ENCODE measurements at regions not wholly inside any gene's neighbourhood (a gene's known extent, or its start where the extent isn't known, plus 50 kb on each side); places are given as distances from the start of the nearest gene placed in this dataset.

DNA sequence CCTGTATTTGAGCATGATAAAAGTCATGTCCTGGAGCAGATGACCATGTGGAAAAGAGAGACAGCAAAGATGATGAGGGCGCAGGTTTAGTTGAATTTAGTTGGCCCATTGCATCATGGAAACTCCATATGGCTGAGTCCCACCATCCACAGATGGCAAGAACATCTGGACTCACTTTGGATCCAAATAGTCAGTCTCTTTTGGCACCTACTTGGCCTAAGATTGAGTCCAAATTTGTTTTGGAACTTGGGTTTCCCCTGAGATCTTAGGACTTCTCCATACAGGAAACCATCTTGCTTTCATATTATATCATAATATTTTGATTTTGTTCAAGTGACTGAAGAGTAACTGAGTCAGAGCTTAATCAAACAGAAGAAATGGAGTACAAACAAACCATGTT is 217.5 kb downstream of the DRD1 start:
- H2BK15ac ChIP-seq (ENCODE audit: low read depth, low read length) = no peak overlapping the region
- no peak overlapping the region for H2BK120ac ChIP-seq (ENCODE audit: low read depth, low read length)
- H3K4me2 ChIP-seq (ENCODE audit: low read depth, low read length) = no peak overlapping the region
- no peak overlapping the region for H3K27ac ChIP-seq (ENCODE audit: insufficient read depth, low read length)
- no peak overlapping the region for H3K56ac ChIP-seq (ENCODE audit: extremely low read depth, insufficient read depth, low read length)
- TF ChIP-seq SMC3 (IDR thresholded peaks at IDR 0.05; ENCODE audit: low read depth, low read length) (no peak), RCOR1 (IDR thresholded peaks at IDR 0.05; ENCODE audit: insufficient replicate concordance, low read length) (no peak), ELK1 (IDR thresholded peaks at IDR 0.05; ENCODE audit: borderline replicate concordance, low read depth, low read length) (no peak), MAFK (IDR thresholded peaks at IDR 0.05; ENCODE audit: low read depth, low read length) (no peak), POLR2A (IDR thresholded peaks at IDR 0.05; ENCODE audit: low read depth, low read length) (no peak), NFE2L2 (IDR thresholded peaks at IDR 0.05; ENCODE audit: low read depth, low read length) (no peak), RAD21 (IDR thresholded peaks at IDR 0.05; ENCODE audit: low read length) (no peak), FOS (IDR thresholded peaks at IDR 0.05; ENCODE audit: low read depth, low read length) (no peak)
- TF ChIP-seq, protein P1, sequence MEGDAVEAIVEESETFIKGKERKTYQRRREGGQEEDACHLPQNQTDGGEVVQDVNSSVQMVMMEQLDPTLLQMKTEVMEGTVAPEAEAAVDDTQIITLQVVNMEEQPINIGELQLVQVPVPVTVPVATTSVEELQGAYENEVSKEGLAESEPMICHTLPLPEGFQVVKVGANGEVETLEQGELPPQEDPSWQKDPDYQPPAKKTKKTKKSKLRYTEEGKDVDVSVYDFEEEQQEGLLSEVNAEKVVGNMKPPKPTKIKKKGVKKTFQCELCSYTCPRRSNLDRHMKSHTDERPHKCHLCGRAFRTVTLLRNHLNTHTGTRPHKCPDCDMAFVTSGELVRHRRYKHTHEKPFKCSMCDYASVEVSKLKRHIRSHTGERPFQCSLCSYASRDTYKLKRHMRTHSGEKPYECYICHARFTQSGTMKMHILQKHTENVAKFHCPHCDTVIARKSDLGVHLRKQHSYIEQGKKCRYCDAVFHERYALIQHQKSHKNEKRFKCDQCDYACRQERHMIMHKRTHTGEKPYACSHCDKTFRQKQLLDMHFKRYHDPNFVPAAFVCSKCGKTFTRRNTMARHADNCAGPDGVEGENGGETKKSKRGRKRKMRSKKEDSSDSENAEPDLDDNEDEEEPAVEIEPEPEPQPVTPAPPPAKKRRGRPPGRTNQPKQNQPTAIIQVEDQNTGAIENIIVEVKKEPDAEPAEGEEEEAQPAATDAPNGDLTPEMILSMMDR (conservative IDR thresholded peaks at IDR 0.05; ENCODE audit: low read depth, low read length) = no peak
- no peak overlapping the region for H4K8ac ChIP-seq (ENCODE audit: low read depth in 2 of 2, low read length in 2 of 2)
- no peak overlapping the region for H2AK5ac ChIP-seq (ENCODE audit: low read depth, low read length)
- no peak overlapping the region for H3K23ac ChIP-seq (ENCODE audit: low read depth, low read length)
- no peaks in the 10 kb centered on the region for H3K79me1 ChIP-seq (ENCODE audit: low read depth in 1 of 2, low read length in 2 of 2)
- in situ Hi-C loops (cut with MboI; ENCODE audit: low sequenced_read_pairs) = no loop called here
- no peak overlapping the region for H3K4me3 ChIP-seq (ENCODE audit: insufficient read depth, low read depth, low read length)
- no peak overlapping the region for H2AFZ ChIP-seq (replicated peaks; ENCODE audit: low read length, poor library complexity)
- H4K91ac ChIP-seq (ENCODE audit: insufficient read depth, low read depth, low read length) = no peak overlapping the region
- BruUV-seq (replicated peaks) = no TSS peak
- H3K14ac ChIP-seq (replicated peaks; ENCODE audit: low read depth, low read length) = no peak overlapping the region
- dilution Hi-C loops (cut with HindIII; ENCODE audit: low sequenced_read_pairs, unreplicated experiment) = no loop called here
- H2BK20ac ChIP-seq (ENCODE audit: low read depth, low read length) = no peak overlapping the region
- ChIA-PET POLR2A (ENCODE audit: unreplicated experiment) (no interaction called here), CTCF (interaction anchor here (0.7 kb wide), 1 partner anchor 291 kb away, joined by 3 read pairs; no protein-coding TSS in a partner anchor)
- no peaks in the 10 kb centered on the region for H4K20me1 ChIP-seq (ENCODE audit: insufficient read depth, low read length)
- no peaks in the 10 kb centered on the region for H3K4me1 ChIP-seq (ENCODE audit: control insufficient read depth, insufficient read depth, low read length)
- H3K9me3 ChIP-seq (ENCODE audit: control insufficient read depth, insufficient read depth, low read length) = no peaks in the 10 kb centered on the region
- H3K4ac ChIP-seq (ENCODE audit: low read depth, low read length) = no peak overlapping the region
- H2AK9ac ChIP-seq (replicated peaks; ENCODE audit: low read depth, low read length, poor library complexity) = no peak overlapping the region
- DNase-seq = no peak
- intact Hi-C loops (cut with micrococcal nuclease) = no loop called here
- H3K9ac ChIP-seq (ENCODE audit: low read depth, low read length) = no peak overlapping the region
- no peak overlapping the region for H4K5ac ChIP-seq (ENCODE audit: low read depth, low read length)
- no CpG with 5 or more reads among the region's 1 CpG for WGBS, 2 experiments (ENCODE audit: extremely low coverage in 2 of 2, insufficient read length in 1 of 2)
- H2BK5ac ChIP-seq (ENCODE audit: low read depth, low read length, poor library complexity, severe bottlenecking) = no peak overlapping the region
- H3K18ac ChIP-seq (ENCODE audit: low read depth, low read length) = no peak overlapping the region
- no peak for ATAC-seq (ENCODE audit: low read depth)
- H3K9me1 ChIP-seq (ENCODE audit: insufficient read depth, low read length) = no peaks in the 10 kb centered on the region
- no peaks in the 10 kb centered on the region for H3K27me3 ChIP-seq (ENCODE audit: control insufficient read depth, insufficient read depth, low read length)
- no peaks in the 10 kb centered on the region for H3K36me3 ChIP-seq (ENCODE audit: control insufficient read depth, insufficient read depth, low read length)
